ENCODE measurements at regions not wholly inside any gene's neighbourhood (a gene's known extent, or its start where the extent isn't known, plus 50 kb on each side); places are given as distances from the start of the nearest gene placed in this dataset.

- DNase-seq (ENCODE audit: low read depth, low spot score) = no peak
These were observed 414.8 kb downstream of the GADD45G start for GRCh38 chr9:90019626-90020025.

GRCh38 chr9:90020276-90020871 is 415.6 kb downstream of the GADD45G start:
- DNase-seq (ENCODE audit: low read depth, low spot score) = no peak

DNA sequence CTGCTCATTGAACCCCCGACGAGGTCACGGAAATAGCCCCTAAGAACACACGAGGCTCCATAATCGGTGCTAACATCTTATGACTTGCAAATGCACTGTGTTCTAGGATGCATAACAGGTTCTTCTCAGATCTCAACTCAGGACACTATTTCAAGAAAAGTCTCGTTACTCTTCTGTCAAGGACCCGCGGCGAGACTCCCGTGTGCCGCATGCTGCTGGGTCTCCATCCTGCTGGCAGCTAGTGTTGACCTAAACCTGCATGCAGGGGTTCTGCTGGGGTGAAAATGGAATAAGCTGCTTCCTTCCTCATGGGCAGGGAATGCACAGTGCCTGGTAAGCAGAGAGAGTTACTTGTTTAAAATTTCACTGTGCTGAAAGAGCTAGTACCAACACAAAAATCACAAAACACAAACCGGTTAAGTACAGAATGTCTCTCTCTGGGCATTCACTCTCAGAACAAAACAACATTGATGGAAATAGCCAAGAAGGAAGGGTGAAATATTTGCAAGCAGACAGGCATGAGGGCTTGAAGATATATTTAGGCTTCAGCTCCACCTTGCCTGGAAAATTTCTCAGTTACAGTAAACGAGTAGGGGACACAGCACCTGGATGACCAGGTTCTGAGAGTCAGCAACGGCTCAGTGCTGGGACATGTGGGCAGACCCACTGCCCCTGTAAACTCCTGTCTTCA is 416.5 kb downstream of the GADD45G start:
- no peak for DNase-seq (ENCODE audit: low read depth, low spot score)

DNA sequence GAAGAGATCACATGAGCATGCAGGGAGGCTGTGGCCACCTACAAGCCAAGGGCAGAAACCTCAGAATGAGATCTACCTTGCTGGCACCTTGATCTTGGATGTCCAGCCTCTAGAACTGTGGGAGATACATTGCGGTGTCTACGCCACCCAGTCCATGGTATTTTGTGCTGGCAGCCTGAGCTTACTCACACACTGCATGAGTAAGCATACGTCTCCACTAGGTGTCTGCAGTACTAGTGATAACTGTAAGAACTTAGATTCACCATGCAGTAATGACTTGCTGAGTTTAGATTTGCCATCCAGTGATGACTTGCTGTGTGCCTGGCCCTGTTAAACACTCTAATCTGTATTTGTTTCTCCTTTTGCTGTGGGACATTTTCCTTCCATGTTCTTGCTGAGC is 417.7 kb downstream of the GADD45G start:
- DNase-seq (ENCODE audit: low read depth, low spot score) = no peak

- no peak for DNase-seq (ENCODE audit: low read depth, low spot score)
These were observed 419.0 kb downstream of the GADD45G start for GRCh38 chr9:90023861-90024260.

DNA sequence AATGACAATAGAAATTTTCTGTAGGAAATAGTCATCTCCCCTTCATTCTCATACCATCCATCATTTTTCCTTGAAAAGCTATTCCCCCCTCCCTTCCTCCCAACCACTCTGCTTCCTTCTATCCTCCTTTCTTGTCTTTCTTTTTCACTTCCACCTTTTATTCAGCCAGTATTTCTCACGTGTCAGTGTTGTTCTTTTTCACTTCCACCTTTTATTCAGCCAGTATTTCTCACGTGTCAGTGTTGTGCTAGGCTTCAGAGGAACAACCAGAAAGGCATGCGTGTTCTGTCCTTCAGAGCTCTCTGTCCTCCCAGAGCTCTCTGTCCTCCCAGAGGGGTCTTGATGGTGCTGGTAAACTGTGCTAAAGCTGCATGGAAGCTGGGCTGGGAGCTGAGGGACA is 419.6 kb downstream of the GADD45G start:
- no peak for DNase-seq (ENCODE audit: low read depth, low spot score)

DNA sequence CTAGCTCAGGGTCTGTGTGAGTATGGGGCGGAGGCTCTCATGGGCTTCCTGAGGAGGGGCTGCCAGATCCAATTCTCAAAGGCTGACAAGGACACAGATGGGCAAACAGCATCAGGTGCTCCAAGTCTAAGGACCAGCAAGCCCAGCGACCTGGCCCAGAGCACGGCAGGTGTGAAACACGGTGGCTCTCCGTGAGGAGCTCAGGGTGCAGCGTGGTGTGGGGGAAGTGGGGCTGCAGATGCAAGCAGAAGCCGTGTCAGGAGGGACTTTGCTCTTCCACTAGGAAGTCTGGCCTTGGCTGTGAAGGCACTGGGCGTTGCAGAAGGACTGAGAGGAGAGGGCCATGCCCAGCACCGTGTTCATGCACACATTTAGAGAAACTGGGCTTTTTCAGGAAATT is 420.0 kb downstream of the GADD45G start:
- DNase-seq (ENCODE audit: low read depth, low spot score) = no peak

DNA sequence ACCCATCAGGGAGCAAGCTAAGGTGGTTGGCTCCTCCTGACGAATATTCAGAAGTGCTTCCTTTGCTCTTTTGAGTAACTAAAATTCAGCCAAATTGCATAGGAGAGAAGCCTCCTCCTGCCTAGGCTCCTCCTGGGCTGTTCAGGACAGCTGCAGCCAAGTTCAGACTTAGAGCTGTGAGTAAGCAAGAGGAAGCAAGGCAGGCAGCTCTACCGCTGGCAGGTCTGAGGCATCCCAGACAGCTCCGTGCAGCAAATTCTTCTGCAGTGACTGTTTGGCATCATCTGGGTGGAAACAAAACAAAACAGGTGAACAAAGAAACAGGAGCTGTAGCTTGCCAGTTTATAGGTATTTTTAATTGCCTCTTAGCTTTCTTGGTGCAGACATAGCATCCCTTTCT is 421.0 kb downstream of the GADD45G start:
- no peak for DNase-seq (ENCODE audit: low read depth, low spot score)

GRCh38 chr9:90027296-90027790 is 422.5 kb downstream of the GADD45G start:
- DNase-seq (ENCODE audit: low read depth, low spot score) = no peak

DNA sequence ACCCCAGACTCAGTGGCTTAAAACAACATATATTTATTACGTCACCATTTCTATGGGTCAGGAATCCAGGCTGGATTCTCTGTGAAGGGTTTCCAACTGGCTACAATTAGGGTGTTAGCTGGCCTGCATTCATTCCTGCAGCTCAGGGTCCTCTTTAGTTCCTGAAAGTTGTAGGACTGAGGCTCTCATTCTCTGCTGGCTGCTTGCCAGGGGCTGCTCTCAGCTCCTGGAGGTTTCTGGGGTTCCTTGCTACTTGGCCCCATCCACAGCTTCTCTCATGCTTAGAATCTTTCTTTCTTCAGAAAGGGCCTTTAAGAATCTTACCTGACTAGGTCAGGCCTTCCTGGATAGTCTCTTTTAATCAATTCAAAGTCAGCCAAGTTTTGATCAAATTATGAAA is 424.6 kb downstream of the GADD45G start:
- no peak for DNase-seq (ENCODE audit: low read depth, low spot score)

DNA sequence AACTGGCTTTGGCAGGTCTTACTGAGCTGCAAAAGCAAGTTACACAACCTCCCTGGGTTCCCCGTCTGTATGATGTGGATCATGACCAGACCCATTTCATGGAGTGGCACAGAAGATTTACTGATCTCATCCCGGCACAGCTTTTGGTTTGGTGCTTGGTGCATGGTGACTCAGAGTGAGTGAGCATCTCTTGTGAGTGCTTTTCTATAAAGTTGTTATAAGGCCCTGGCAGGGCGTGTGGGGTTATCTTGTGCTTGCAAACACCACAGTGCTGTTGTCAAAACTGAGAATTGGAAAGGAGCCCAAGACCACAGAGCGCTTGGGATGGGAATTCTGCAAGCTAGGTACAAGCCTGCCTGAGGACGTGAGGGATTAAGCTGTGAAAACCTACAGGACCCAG is 425.2 kb downstream of the GADD45G start:
- DNase-seq (ENCODE audit: low read depth, low spot score) = no peak

DNA sequence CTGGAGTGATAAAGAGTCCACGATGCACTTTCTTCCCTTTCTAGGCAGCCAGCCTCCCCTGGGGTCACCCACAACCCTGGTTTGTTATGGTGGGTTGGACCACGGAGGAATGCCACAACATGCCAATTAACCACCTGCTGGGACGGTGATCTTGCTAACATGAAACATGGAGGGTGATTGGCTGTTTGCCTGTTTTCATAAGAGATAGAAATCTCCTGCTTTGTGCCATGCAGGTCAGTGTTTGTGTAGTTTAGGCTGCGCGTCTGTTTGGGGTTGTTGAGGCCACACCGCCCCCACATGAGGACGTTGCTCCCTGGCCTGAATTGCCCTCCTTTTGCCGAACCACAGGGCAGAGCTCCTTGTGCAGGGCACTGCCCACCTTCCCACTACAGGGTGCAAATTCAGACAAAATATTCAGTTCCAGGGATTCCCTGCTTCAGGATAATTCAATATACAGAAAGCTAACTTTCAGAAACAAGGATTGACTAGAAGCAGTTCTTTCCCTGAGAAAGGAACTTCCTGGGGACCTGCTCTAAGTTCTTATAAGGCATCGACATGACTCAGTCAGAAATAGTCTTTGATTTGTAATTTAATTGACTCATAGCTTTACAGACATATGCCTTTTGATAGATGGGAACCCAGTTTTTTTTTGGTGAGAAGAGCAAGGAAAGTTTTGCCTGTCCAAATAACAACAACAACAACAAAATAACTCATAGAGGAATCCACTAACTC is 427.6 kb downstream of the GADD45G start:
- no peak for DNase-seq (ENCODE audit: low read depth, low spot score)

DNA sequence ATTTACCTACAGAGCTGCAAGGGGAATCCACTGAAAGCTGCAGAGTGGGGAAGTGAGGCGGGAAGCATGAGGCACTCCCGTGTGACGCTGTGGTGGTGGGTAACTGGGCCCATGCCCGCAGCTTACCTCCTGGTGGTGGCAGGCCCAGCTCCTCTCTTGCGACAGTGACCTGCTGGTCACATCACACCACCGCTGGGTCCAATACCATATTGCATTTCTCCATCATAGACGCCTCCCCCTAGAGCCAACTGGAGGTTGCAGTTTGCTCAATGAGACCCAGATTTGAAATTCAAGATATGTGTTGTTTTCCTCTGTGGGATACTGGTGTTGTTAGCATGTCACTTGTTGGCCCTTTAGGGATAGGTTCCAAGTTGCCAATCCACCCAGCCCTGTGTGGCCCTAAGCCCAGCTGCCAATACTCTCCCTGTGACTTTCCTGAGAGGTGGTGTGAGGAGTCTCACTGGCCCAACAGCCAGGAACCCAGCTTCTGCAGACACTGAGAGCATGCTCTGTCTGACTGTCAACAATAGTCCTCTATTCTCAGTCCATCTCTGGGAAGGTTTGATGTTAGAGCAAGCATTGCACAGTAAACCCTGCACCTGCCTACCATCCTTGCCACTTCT is 428.3 kb downstream of the GADD45G start:
- DNase-seq (ENCODE audit: low read depth, low spot score) = no peak

GRCh38 chr9:90034071-90034470 is 429.3 kb downstream of the GADD45G start:
- DNase-seq (ENCODE audit: low read depth, low spot score) = no peak

GRCh38 chr9:90035471-90035870 is 430.7 kb downstream of the GADD45G start:
- no peak for DNase-seq (ENCODE audit: low read depth, low spot score)

GRCh38 chr9:90037146-90037797 is 432.5 kb downstream of the GADD45G start:
- no peak for DNase-seq (ENCODE audit: low read depth, low spot score)

GRCh38 chr9:90038763-90039162 is 434.0 kb downstream of the GADD45G start:
- no peak for DNase-seq (ENCODE audit: low read depth, low spot score)

DNA sequence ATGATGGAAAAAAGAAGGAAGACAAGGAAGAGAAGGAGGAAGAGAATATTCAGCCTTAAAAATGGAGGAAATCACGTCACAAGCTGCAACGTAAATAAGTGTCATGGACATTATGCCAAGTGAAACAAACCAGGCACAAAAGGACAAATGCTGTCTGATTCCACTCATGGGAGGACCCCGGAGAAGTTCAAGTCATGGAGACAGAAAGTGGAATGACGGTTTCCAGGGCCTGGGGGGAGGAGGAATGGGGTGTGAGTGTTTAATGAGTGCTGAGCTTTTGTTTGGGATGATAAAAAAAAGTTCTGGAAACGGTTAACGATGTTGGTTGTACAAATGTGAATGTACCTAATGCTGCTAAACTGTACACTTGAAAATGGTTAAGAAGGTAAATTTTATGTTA is 439.5 kb downstream of the GADD45G start:
- DNase-seq (ENCODE audit: low read depth, low spot score) = no peak

DNA sequence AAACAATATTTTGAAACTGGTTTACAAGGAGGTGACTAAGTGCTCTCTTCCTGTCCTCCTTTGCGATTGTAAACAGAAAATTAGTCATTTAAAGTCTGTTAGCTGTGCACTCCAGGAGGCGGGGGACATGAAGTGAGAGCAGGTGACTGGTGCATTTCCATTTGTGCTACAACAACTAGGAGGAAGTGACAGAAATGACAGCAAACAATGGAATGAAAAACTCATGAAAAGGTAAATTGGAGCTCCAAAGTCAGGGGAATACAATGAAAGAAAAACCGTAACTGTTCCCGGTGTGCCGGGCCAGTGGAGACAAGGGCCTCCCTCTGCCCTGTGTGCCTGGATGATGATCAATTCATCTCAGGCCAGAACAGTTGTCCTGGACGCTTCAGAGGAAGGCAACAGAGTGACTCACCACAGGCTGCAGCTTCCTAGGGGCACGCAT is 439.9 kb downstream of the GADD45G start:
- no peak for DNase-seq (ENCODE audit: low read depth, low spot score)

DNA sequence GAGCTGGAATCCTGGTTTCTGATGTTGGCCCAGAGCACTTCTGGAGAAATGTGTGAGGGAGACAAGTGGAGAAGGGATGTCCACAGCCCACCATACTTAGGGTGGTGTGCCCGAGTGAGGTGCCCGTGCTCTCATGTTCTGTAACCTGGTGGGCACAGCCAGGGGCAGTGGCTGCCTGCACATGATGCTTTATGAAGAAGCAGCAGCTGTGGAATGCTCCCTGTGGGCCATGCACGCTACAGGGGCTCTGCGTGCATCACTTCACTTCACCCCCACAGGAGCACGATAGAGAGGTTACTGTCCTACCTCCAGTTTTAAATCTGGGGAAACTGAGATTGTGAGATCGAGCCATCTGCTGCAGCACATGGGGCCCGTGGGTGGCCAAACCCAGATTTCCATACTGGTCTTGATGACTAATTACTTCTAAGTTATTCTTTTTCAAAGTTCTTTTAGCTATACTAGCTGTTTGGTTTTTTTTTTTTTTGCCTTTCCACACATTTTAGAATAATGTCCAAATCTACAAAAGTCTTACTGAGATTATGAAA is 441.6 kb downstream of the GADD45G start:
- DNase-seq (ENCODE audit: low read depth, low spot score) = no peak

GRCh38 chr9:90047828-90048227 is 443.0 kb downstream of the GADD45G start:
- DNase-seq (ENCODE audit: low read depth, low spot score) = no peak

DNA sequence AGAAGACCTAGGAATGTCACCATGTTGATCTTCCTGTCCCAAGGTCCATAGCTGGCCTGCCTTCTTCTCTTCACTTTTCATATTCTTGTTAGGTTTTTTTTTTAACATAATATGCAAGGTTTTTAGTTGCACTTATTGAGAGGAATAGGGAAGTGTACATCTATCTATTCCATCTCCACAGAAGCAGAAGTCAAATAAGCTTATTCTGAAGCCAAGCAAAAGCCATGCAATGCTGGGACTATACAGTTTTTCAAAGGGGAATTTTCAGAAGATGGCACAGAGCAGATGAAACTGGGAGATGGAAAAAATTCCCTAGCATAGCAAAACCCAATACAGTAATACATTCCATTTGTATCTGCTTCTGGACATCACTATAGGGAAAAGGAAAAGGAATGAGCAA is 447.6 kb downstream of the GADD45G start:
- no peak for DNase-seq (ENCODE audit: low read depth, low spot score)
